Activated CD4-positive, alpha-beta memory T cell treated with anti-CD3 and anti-CD28 coated beads, Interleukin-2, amount 10 ng/mL, durations not matched to agents 7 days and 5 days (primary cell): ENCODE measurements at regions not wholly inside any gene's neighbourhood (a gene's known extent, or its start where the extent isn't known, plus 50 kb on each side); places are given as distances from the start of the nearest gene placed in this dataset.

Experiments
- CTCF ChIA-PET: fragments of 350-600 bp; sonication (Branson Sonifier 250); formaldehyde crosslinking; loops from one replicate; lab custom pipeline; 2021; ENCODE audit warnings: antibody characterized with exemption, inconsistent platforms; lab: Charles Lee
- POLR2A ChIA-PET: fragments of 350-600 bp; sonication (Branson Sonifier 250); formaldehyde crosslinking; loops from one replicate; lab custom pipeline; 2021; ENCODE audit warnings: antibody characterized with exemption; lab: Charles Lee
- DNase-seq: peaks from one replicate; pipeline ENCODE4 v3.0.0-alpha.2; 2020
- H3K27ac Mint-ChIP-seq: one replicate; pipeline ENCODE4 v1.8.0; 2021; ENCODE audit warnings: mild to moderate bottlenecking, mixed read lengths
- H3K27me3 Mint-ChIP-seq: one replicate; pipeline ENCODE4 v1.8.0; 2021; ENCODE audit warnings: mixed read lengths
- H3K36me3 Mint-ChIP-seq: one replicate; pipeline ENCODE4 v1.8.0; 2021; ENCODE audit warnings: low read depth, mixed read lengths
- H3K4me1 Mint-ChIP-seq: one replicate; pipeline ENCODE4 v1.8.0; 2021; ENCODE audit warnings: mixed read lengths
- H3K4me3 Mint-ChIP-seq: one replicate; pipeline ENCODE4 v1.8.0; 2021; ENCODE audit warnings: mild to moderate bottlenecking, mixed read lengths
- H3K9me3 Mint-ChIP-seq: one replicate; pipeline ENCODE4 v1.8.0; 2021; ENCODE audit warnings: mixed read lengths

GRCh38 chr9:134231330-134231745, 67.0 kb upstream of the RNU6ATAC start:
- H3K27ac Mint-ChIP-seq: no peak overlapping the region
- no peaks in the 10 kb centered on the region for H3K9me3 Mint-ChIP-seq
- ChIA-PET CTCF (no interaction called here), POLR2A (no interaction called here)
- H3K4me3 Mint-ChIP-seq: no peak overlapping the region
- no peak for DNase-seq
- H3K36me3 Mint-ChIP-seq: no peaks in the 10 kb centered on the region
- H3K4me1 Mint-ChIP-seq: no peaks in the 10 kb centered on the region
- H3K27me3 Mint-ChIP-seq: no peaks in the 10 kb centered on the region

- no peaks in the 10 kb centered on the region for H3K36me3 Mint-ChIP-seq
- no peaks in the 10 kb centered on the region for H3K27me3 Mint-ChIP-seq
- CTCF ChIA-PET: no interaction called here
- POLR2A ChIA-PET: no interaction called here
- H3K27ac Mint-ChIP-seq: no peak overlapping the region
- no peak for DNase-seq
- no peak overlapping the region for H3K4me3 Mint-ChIP-seq
- no peaks in the 10 kb centered on the region for H3K4me1 Mint-ChIP-seq
- H3K9me3 Mint-ChIP-seq: no peaks in the 10 kb centered on the region
These were observed 67.4 kb upstream of the RNU6ATAC start for GRCh38 chr9:134231767-134232166.

GRCh38 chr9:134233022-134233421, 68.7 kb upstream of the RNU6ATAC start:
- Mint-ChIP-seq H3K27me3 (no peaks in the 10 kb centered on the region), H3K27ac (no peak overlapping the region), H3K36me3 (no peaks in the 10 kb centered on the region), H3K4me1 (no peaks in the 10 kb centered on the region), H3K4me3 (no peak overlapping the region), H3K9me3 (no peaks in the 10 kb centered on the region)
- DNase-seq: no peak
- CTCF ChIA-PET: no interaction called here
- POLR2A ChIA-PET: no interaction called here

- no peaks in the 10 kb centered on the region for H3K4me1 Mint-ChIP-seq
- no peaks in the 10 kb centered on the region for H3K36me3 Mint-ChIP-seq
- no peak overlapping the region for H3K4me3 Mint-ChIP-seq
- H3K27me3 Mint-ChIP-seq: no peaks in the 10 kb centered on the region
- no peaks in the 10 kb centered on the region for H3K9me3 Mint-ChIP-seq
- no peak overlapping the region for H3K27ac Mint-ChIP-seq
- ChIA-PET CTCF (no interaction called here), POLR2A (no interaction called here)
- DNase-seq: no peak
These were observed 69.8 kb upstream of the RNU6ATAC start for GRCh38 chr9:134234001-134234660.

GRCh38 chr9:134234687-134235359, 70.5 kb upstream of the RNU6ATAC start:
- Mint-ChIP-seq H3K27me3 (no peaks in the 10 kb centered on the region), H3K4me3 (no peak overlapping the region), H3K36me3 (no peaks in the 10 kb centered on the region), H3K27ac (no peak overlapping the region), H3K4me1 (no peaks in the 10 kb centered on the region), H3K9me3 (no peaks in the 10 kb centered on the region)
- CTCF ChIA-PET: no interaction called here
- DNase-seq: no peak
- POLR2A ChIA-PET: no interaction called here

- POLR2A ChIA-PET: no interaction called here
- Mint-ChIP-seq H3K36me3 (no peaks in the 10 kb centered on the region), H3K9me3 (no peaks in the 10 kb centered on the region), H3K27me3 (no peaks in the 10 kb centered on the region), H3K27ac (no peak overlapping the region), H3K4me1 (no peaks in the 10 kb centered on the region), H3K4me3 (no peak overlapping the region)
- CTCF ChIA-PET: no interaction called here
- no peak for DNase-seq
These were observed 71.0 kb upstream of the RNU6ATAC start for GRCh38 chr9:134235366-134235765.

GRCh38 chr9:134236001-134236421, 71.6 kb upstream of the RNU6ATAC start:
- ChIA-PET CTCF (no interaction called here), POLR2A (no interaction called here)
- H3K27me3 Mint-ChIP-seq: no peaks in the 10 kb centered on the region
- H3K4me1 Mint-ChIP-seq: no peaks in the 10 kb centered on the region
- no peaks in the 10 kb centered on the region for H3K9me3 Mint-ChIP-seq
- H3K4me3 Mint-ChIP-seq: no peak overlapping the region
- no peak for DNase-seq
- H3K36me3 Mint-ChIP-seq: no peaks in the 10 kb centered on the region
- H3K27ac Mint-ChIP-seq: no peak overlapping the region

GRCh38 chr9:134236935-134237629, 72.7 kb upstream of the RNU6ATAC start:
- Mint-ChIP-seq H3K4me1 (no peaks in the 10 kb centered on the region), H3K27ac (no peak overlapping the region), H3K36me3 (no peaks in the 10 kb centered on the region), H3K27me3 (no peaks in the 10 kb centered on the region), H3K4me3 (no peak overlapping the region), H3K9me3 (no peaks in the 10 kb centered on the region)
- CTCF ChIA-PET: no interaction called here
- no peak for DNase-seq
- POLR2A ChIA-PET: no interaction called here

- CTCF ChIA-PET: no interaction called here
- no peaks in the 10 kb centered on the region for H3K27me3 Mint-ChIP-seq
These were observed 73.4 kb upstream of the RNU6ATAC start for GRCh38 chr9:134237630-134238265.

GRCh38 chr9:134239130-134239903, 75.0 kb upstream of the RNU6ATAC start:
- no peaks in the 10 kb centered on the region for H3K36me3 Mint-ChIP-seq
- no peak overlapping the region for H3K4me3 Mint-ChIP-seq
- H3K27me3 Mint-ChIP-seq: peaks cover 6% of the 10 kb centered on the region
- DNase-seq: no peak
- H3K9me3 Mint-ChIP-seq: no peaks in the 10 kb centered on the region
- CTCF ChIA-PET: no interaction called here
- peaks cover 5% of the 10 kb centered on the region for H3K4me1 Mint-ChIP-seq
- POLR2A ChIA-PET: no interaction called here
- no peak overlapping the region for H3K27ac Mint-ChIP-seq

More at GRCh38 chr9:134237630-134238265, 73.4 kb upstream of the RNU6ATAC start:
- H3K27ac Mint-ChIP-seq: no peak overlapping the region
- DNase-seq: no peak
- H3K4me1 Mint-ChIP-seq: no peaks in the 10 kb centered on the region
- no peaks in the 10 kb centered on the region for H3K36me3 Mint-ChIP-seq
- POLR2A ChIA-PET: no interaction called here
- no peak overlapping the region for H3K4me3 Mint-ChIP-seq
- no peaks in the 10 kb centered on the region for H3K9me3 Mint-ChIP-seq

GRCh38 chr9:134239939-134240338, 75.6 kb upstream of the RNU6ATAC start:
- Mint-ChIP-seq H3K27ac (no peak overlapping the region), H3K27me3 (peaks cover 9% of the 10 kb centered on the region), H3K9me3 (no peaks in the 10 kb centered on the region), H3K4me3 (no peak overlapping the region), H3K36me3 (no peaks in the 10 kb centered on the region), H3K4me1 (peaks cover 5% of the 10 kb centered on the region)
- ChIA-PET POLR2A (no interaction called here), CTCF (no interaction called here)
- no peak for DNase-seq

GRCh38 chr9:134240361-134240760, 76.0 kb upstream of the RNU6ATAC start:
- ChIA-PET CTCF (no interaction called here), POLR2A (no interaction called here)
- H3K27me3 Mint-ChIP-seq: peaks cover 9% of the 10 kb centered on the region
- no peak overlapping the region for H3K27ac Mint-ChIP-seq
- H3K4me1 Mint-ChIP-seq: peaks cover 5% of the 10 kb centered on the region
- no peak for DNase-seq
- H3K4me3 Mint-ChIP-seq: no peak overlapping the region
- H3K9me3 Mint-ChIP-seq: no peaks in the 10 kb centered on the region
- no peaks in the 10 kb centered on the region for H3K36me3 Mint-ChIP-seq

- Mint-ChIP-seq H3K4me3 (no peak overlapping the region), H3K27me3 (peaks cover 9% of the 10 kb centered on the region), H3K36me3 (no peaks in the 10 kb centered on the region), H3K4me1 (peaks cover 5% of the 10 kb centered on the region), H3K27ac (no peak overlapping the region), H3K9me3 (peaks cover 2% of the 10 kb centered on the region)
- no peak for DNase-seq
- ChIA-PET CTCF (no interaction called here), POLR2A (no interaction called here)
These were observed 78.3 kb upstream of the RNU6ATAC start for GRCh38 chr9:134242706-134243105.
